WTC11 (cell line): ENCODE measurements at regions not wholly inside any gene's neighbourhood (a gene's known extent, or its start where the extent isn't known, plus 50 kb on each side); places are given as distances from the start of the nearest gene placed in this dataset.

Experiments used
- ATAC-seq: fragments of 200-7000 bp; cut with Tn5 transposase; 2 replicates; pipeline ENCODE4 v1.10.0; 2021; ENCODE audit warnings: mild to moderate bottlenecking, moderate library complexity
- CTCF ChIA-PET: fragments of 300-600 bp; sonication (Branson Sonifier 250); formaldehyde crosslinking; loops from one replicate; lab custom pipeline; 2021; ENCODE audit warnings: antibody characterized with exemption; lab: Charles Lee
- POLR2A ChIA-PET: fragments of 350-600 bp; sonication (Branson Sonifier 250); formaldehyde crosslinking; loops from one replicate; lab custom pipeline; 2021; ENCODE audit warnings: antibody characterized with exemption; lab: Charles Lee
- DNase-seq: peaks from one replicate; pipeline ENCODE4 v3.0.0; 2021; ENCODE audit warnings: low spot score
- H3K27ac Mint-ChIP-seq: 2 replicates; pipeline ENCODE4 v1.8.0; 2021; ENCODE audit warnings: mixed read lengths
- H3K27me3 Mint-ChIP-seq: 2 replicates; pipeline ENCODE4 v1.8.0; 2021; ENCODE audit warnings: low read depth, mild to moderate bottlenecking, moderate library complexity, mixed read lengths
- H3K36me3 Mint-ChIP-seq: 2 replicates; pipeline ENCODE4 v1.8.0; 2021; ENCODE audit warnings: mixed read lengths
- H3K4me1 Mint-ChIP-seq: 2 replicates; pipeline ENCODE4 v1.8.0; 2022; ENCODE audit warnings: mixed read lengths
- H3K4me3 Mint-ChIP-seq: 2 replicates; pipeline ENCODE4 v1.8.0; 2021; ENCODE audit warnings: mild to moderate bottlenecking, moderate library complexity, mixed read lengths
- H3K9me3 Mint-ChIP-seq: 2 replicates; pipeline ENCODE4 v1.8.0; 2021; ENCODE audit warnings: mixed read lengths
- EMX1 ChIP-seq: fragments of 250-450 bp; sonication (Bioruptor Pico); IDR thresholded peaks from 2 replicates; pipeline ENCODE4 v1.8.0; 2021; ENCODE audit warnings: mild to moderate bottlenecking
- ETV6 ChIP-seq: sonication (generic); formaldehyde crosslinking; IDR thresholded peaks from 2 replicates; pipeline ENCODE4 v1.8.1; 2022; ENCODE audit warnings: mild to moderate bottlenecking, missing genetic modification reagents
- HMGA2 ChIP-seq: fragments of 250-450 bp; sonication (Bioruptor Pico); IDR thresholded peaks from 2 replicates; pipeline ENCODE4 v1.4.0; 2021; ENCODE audit warnings: mild to moderate bottlenecking, moderate library complexity
- HMGXB4 ChIP-seq: sonication (generic); formaldehyde crosslinking; IDR thresholded peaks from 2 replicates; pipeline ENCODE4 v1.8.1; 2023; ENCODE audit warnings: mild to moderate bottlenecking, moderate library complexity, missing genetic modification reagents
- RELA ChIP-seq: sonication (generic); formaldehyde crosslinking; IDR thresholded peaks from 2 replicates; pipeline ENCODE4 v1.8.1; 2022; ENCODE audit warnings: missing genetic modification reagents, mild to moderate bottlenecking, borderline replicate concordance
- RORB ChIP-seq: fragments of 250-450 bp; sonication (Bioruptor Pico); IDR thresholded peaks from 2 replicates; pipeline ENCODE4 v1.9.0; 2021; ENCODE audit warnings: mild to moderate bottlenecking
- SP1 ChIP-seq: sonication (generic); formaldehyde crosslinking; conservative IDR thresholded peaks from 2 replicates; pipeline ENCODE4 v1.8.1; 2022; ENCODE audit warnings: missing genetic modification reagents
- STAT6 ChIP-seq: sonication (generic); formaldehyde crosslinking; conservative IDR thresholded peaks from 2 replicates; pipeline ENCODE4 v1.8.1; 2023; ENCODE audit warnings: mild to moderate bottlenecking, low read depth, missing genetic modification reagents, moderate library complexity
- ZBTB43 ChIP-seq: sonication (generic); formaldehyde crosslinking; IDR thresholded peaks from 2 replicates; pipeline ENCODE4 v1.8.1; 2023; ENCODE audit warnings: mild to moderate bottlenecking, missing genetic modification reagents
- ZNF138 ChIP-seq: sonication (generic); formaldehyde crosslinking; conservative IDR thresholded peaks from 2 replicates; pipeline ENCODE4 v1.8.1; 2022; ENCODE audit warnings: mild to moderate bottlenecking, moderate library complexity, missing genetic modification reagents
- ZNF219 ChIP-seq: sonication (generic); formaldehyde crosslinking; IDR thresholded peaks from 2 replicates; pipeline ENCODE4 v1.8.0; 2023; ENCODE audit warnings: missing genetic modification reagents, mild to moderate bottlenecking, borderline replicate concordance
- ZNF425 ChIP-seq: fragments of 250-450 bp; sonication (Bioruptor Pico); conservative IDR thresholded peaks from 2 replicates; pipeline ENCODE4 v1.9.0; 2021; ENCODE audit warnings: mild to moderate bottlenecking
- ZNF532 ChIP-seq: fragments of 250-450 bp; sonication (Bioruptor Pico); IDR thresholded peaks from 2 replicates; pipeline ENCODE4 v1.9.0; 2021; ENCODE audit warnings: mild to moderate bottlenecking, borderline replicate concordance
- ZNF671 ChIP-seq: fragments of 250-450 bp; sonication (Bioruptor Pico); IDR thresholded peaks from 2 replicates; pipeline ENCODE4 v1.8.0; 2021; ENCODE audit warnings: mild to moderate bottlenecking

- H3K4me3 Mint-ChIP-seq, result no peak overlapping the region
- H3K36me3 Mint-ChIP-seq, result no peaks in the 10 kb centered on the region
- H3K27me3 Mint-ChIP-seq, result no peaks in the 10 kb centered on the region
- no peak overlapping the region for H3K27ac Mint-ChIP-seq
- CTCF ChIA-PET, result no interaction called here
- POLR2A ChIA-PET, result no interaction called here
- ATAC-seq (no peak), DNase-seq (no peak)
- H3K4me1 Mint-ChIP-seq, result no peaks in the 10 kb centered on the region
- TF ChIP-seq ZNF425, result no peak
- TF ChIP-seq, all 79 proteins: peak for 0
- H3K9me3 Mint-ChIP-seq, result no peaks in the 10 kb centered on the region
Measured at GRCh38 chr14:96705422-96706092, 91.6 kb upstream of the VRK1 start.

- Mint-ChIP-seq H3K27ac (no peak overlapping the region), H3K27me3 (no peaks in the 10 kb centered on the region), H3K4me1 (0 out of 2 replicates have a peak, but pooled peaks cover 4% of the 10 kb centered on the region), H3K36me3 (no peaks in the 10 kb centered on the region), H3K9me3 (no peaks in the 10 kb centered on the region), H3K4me3 (no peak overlapping the region)
- ChIA-PET POLR2A (no interaction called here), CTCF (no interaction called here)
- TF ChIP-seq ZBTB43 (CRISPR knock-in tag), result no peak
- no peak for TF ChIP-seq ZNF671 (CRISPR knock-in tag)
- no peak for TF ChIP-seq ZNF425
- no peak for TF ChIP-seq ZNF138
- no peak for TF ChIP-seq HMGA2
- TF ChIP-seq STAT6 (CRISPR knock-in tag), result no peak
- TF ChIP-seq HMGXB4 (CRISPR knock-in tag), result no peak
- TF ChIP-seq RORB (CRISPR knock-in tag), result no peak
- DNase-seq (no peak), ATAC-seq (no peak)
Measured at GRCh38 chr14:96706893-96707292, 90.3 kb upstream of the VRK1 start.

GRCh38 chr14:96710060-96710666 is 87.0 kb upstream of the VRK1 start:
- ChIA-PET POLR2A (interaction anchor here (0.6 to 0.7 kb wide), 2 partner anchors 123 to 167 kb away, joined by 3 to 4 read pairs; no protein-coding TSS in a partner anchor), CTCF (interaction anchor here (0.6 to 1.1 kb wide), 3 partner anchors 11 to 348 kb away, joined by 3 read pairs; no protein-coding TSS in a partner anchor)
- no peaks in the 10 kb centered on the region for H3K9me3 Mint-ChIP-seq
- no peaks in the 10 kb centered on the region; the same call in 1 of the 2 replicates for H3K27me3 Mint-ChIP-seq
- DNase-seq (no peak), ATAC-seq (no peak)
- no peak overlapping the region for H3K27ac Mint-ChIP-seq
- no peak overlapping the region for H3K4me3 Mint-ChIP-seq
- H3K4me1 Mint-ChIP-seq, result 0 out of 2 replicates have a peak, but pooled peaks cover 8% of the 10 kb centered on the region
- no peaks in the 10 kb centered on the region for H3K36me3 Mint-ChIP-seq
- TF ChIP-seq EMX1 (CRISPR knock-in tag) (no peak), ZNF219 (CRISPR knock-in tag) (no peak), ZNF532 (CRISPR knock-in tag) (no peak), RELA (CRISPR knock-in tag) (no peak), SP1 (no peak), ETV6 (CRISPR knock-in tag) (no peak)
